GM19025 (cell line): ENCODE measurements at regions not wholly inside any gene's neighbourhood (a gene's known extent, or its start where the extent isn't known, plus 50 kb on each side); places are given as distances from the start of the nearest gene placed in this dataset.
"Not testable (repeated sequence)": the region's sequence is repeated elsewhere in the genome, so short reads cannot be mapped to it uniquely, and the experiment has no call there.

Experiments used
- ATAC-seq: cut with Tn5 transposase; IDR thresholded peaks from one replicate; pipeline ENCODE4 v1.9.1; 2021; ENCODE audit warnings: mild to moderate bottlenecking, low read depth, moderate library complexity; ENCODE audit not compliant: unreplicated experiment

DNA sequence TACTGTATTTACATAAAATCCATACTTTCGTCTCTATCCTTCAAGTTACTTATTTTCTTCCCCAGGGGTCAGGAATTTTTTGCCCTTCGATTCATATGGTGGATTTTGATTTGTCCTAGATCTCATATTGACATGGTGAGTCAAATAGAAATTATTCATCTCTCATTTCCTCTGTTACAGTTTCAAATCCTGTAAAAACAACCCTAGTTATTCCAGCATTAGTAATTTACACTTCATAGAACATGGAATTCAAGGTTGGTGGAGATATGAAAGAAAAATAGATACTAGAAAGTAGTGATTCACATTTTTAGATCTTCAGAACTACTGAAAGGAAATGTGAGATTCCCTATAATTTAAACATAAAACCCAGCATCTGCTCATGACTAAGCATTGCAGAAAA, 1331.0 kb upstream of the CDH9 start:
- no peak for ATAC-seq

DNA sequence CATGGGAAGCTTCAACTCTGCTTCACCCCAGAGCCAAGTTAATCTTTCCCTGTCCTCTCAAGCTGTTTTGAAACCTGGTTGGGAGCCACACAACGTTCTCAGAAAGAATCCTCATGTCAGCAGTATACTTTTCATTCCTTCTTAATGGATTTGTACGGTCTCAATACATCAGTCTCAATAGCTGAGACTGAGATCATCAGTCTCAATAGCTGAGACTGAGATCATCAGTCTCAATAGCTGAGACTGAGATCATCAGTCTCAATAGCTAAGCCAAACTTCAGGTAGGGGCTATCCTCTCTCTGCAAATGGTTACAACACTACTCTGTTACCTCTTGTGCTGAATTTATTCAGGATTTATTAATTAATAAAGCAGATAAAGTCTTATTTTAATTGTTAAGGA, 1317.4 kb upstream of the CDH9 start:
- ATAC-seq = no peak

DNA sequence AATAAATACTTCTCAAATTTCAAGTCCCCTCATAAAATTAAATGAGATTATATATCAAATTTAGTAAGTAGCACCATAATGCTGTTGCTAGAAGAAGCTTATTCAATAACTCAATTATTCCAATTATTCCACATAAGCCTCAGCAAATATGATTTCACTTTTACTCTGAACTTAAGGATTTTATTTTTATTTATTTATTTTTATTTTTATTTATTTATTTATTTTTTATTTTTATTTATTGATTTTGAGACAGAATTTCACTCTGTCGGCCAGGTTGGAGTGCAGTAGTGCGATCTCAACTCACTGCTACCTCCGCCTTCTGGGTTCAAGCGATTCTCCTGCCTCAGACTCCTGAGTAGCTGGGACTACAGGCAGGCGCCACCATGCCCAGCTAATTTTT, 1308.3 kb upstream of the CDH9 start:
- no peak for ATAC-seq

DNA sequence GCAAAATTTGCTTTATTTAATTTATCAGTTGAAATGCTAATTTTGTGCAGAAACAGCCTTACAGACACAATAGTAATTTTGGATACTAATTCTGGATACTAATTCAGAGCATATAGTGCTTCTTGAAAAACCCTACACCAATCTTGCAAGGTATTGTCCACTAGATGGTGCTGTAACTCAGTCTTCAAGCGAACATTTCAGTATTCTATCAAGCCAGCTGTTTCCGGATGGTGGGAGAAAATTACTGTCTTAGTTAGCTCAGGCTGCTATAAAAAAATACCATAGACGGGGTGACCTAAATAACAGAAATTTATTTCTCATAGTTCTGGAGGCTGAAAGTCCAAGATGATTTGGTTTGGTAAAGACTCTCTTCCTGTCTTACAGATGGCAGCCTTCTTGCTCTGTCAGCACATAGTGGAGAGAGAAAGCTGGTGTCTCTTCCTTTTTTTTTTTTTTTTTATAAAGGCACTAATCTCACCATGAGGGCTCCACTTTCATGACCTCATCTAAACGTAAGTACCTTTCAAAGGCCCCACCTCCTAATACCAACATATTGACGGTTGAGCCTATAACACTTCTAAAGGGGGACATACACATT, 1306.5 kb upstream of the CDH9 start:
- ATAC-seq = no peak

DNA sequence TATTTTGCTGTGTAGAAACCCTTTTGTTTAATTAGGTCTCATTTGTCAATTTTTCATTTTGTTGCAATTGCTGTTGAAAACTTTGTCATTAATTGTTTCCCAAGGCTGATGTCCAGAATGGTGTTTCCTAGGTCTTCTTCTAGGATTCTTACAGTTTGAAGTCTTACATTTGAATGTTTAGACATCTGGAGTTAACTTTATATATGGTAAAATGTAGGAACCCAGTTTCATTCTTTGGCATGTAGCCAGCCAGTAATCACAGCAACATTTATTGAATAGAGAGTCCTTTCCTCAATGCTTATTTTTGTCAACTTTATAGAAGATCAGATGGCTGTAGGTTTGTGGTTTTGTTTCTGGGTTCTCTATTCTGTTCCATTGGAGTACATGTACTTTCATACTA, 1290.8 kb upstream of the CDH9 start:
- no peak for ATAC-seq

DNA sequence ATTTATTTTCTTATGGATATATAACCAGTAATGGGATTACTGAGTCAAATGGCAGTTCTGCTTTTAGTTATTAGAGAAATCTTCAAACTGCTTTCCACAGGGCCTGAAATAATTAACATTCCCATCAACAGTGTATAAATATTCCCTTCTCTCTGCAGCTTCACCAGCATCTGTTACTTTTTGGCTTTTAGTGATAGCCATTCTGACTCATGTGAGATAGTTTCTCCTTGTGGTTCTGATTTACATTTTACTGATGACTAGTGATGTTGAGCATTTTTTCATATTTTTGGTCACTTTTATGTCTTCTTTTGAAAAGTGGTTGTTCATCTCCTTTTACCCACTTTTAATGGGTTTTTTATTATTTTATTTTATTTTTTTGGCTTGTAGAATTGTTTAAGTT, 1290.3 kb upstream of the CDH9 start:
- no peak for ATAC-seq

DNA sequence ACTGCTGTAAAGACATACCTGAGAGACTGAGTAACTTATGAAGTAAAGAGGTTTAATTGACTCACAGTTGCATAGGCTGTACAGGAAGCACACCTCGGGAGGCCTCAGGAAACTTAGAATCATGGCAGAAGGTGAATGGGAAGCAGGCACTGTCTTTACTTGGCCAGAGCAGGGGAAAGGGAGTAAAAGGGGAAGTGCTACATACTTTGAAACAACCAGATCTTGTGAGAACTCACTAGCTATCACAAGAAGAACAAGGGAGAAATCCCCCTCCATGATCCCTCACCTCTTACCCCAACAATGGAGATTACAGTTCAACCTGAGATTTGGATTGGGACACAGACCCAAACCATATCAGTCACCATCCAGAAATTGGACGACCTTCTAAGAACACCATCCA, 1285.8 kb upstream of the CDH9 start:
- no peak for ATAC-seq

DNA sequence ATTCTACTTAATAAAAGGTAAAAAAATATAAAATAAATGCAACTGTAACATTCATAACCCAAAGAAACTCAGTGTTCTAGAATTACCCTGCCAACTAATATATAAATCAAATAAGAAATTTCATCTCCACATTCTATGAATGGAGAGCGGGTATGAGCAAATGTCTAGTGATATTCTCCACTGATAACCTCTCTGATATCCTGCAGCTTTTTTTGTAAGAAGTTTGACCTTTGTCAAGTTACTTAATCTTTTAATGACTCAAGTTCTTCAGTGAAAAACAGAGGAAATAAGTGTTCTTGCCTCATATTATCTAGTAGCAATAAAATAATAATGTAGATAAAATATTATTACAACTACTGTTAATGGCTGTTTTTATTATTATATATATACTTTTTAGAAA, 1275.6 kb upstream of the CDH9 start:
- no peak for ATAC-seq

DNA sequence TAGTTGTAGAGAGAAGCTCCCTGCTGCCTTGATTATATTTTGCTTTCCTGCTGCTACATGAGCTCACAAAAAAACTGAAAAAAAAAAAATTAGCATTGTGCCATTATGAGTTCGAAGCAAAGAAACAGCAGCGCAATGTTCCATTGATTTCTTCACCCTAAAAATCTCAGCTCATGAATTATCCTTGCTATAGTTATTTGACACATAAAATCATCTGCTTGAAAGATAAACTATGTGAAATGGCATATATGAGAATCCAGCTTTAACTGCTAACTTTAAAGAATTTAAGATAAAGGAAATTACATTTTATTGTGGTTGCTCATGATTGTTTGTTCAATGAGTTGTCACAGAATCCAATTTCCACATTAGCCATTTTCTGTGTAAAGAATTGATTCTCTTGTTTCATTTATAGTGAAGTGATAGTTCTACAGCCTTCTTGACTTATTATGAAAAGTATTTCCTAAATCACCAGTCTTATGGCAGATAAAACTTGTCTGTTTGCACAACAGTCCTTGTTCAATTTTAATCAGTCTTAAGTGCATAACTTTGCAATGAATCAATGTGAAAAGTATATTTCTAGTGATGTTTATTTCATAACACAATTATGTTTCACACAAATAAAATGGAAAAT, 1275.0 kb upstream of the CDH9 start:
- no peak for ATAC-seq

DNA sequence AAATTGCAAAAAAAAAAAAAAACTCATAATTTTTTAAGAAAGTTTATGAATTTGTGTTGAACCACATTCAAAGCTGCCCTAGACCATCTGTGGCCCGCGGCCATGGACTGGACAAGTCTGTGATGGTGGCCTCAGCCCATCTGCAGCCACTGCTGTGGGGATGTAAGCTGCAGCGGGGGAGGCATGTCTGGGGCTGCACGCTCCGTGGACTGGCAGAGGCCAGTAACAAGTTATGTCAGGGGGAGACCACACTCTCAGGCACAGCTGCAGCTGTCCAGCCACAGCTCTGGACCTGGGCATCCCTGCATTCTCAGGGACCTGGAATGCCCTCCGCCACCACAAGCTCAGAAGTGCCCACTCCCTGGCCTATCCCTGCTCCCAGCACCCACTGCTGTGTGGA, 1272.3 kb upstream of the CDH9 start:
- no peak for ATAC-seq

DNA sequence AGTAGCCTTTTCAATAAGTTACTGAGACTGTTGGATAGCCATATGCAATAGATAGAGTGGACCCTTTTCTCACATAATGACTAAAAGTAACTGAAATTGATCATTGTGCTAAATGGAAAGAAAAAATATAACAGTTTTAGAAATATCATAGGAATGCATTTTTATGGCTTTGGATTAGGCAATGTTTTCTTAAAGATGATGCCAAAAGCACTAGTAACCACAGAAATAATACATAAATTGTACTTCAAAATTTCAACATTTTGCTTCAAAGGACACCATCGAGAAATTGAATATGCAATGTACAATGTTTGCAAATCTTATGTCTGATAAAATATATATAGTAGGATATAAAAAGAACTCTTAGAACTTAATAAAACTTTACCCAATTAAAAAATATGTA, 1267.5 kb upstream of the CDH9 start:
- no peak for ATAC-seq

DNA sequence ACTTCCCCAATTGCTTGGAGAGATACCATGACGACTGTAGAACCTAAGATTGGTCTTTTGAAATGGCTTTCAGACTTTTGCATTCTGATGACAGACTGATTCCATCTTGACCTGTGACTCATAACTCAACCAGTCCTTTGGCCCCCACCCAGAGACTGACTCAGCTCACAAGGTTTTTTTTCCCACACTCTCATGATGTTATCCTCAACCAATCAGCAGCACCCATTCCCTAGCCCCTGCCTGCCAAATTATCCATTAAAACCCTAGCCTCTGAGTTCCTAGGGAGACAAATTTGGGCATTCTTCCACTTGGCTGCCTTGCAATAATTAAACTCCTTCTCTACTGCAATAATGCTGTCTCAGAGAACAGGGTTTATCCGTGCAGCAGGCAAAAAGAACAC, 1263.3 kb upstream of the CDH9 start:
- ATAC-seq = no peak

DNA sequence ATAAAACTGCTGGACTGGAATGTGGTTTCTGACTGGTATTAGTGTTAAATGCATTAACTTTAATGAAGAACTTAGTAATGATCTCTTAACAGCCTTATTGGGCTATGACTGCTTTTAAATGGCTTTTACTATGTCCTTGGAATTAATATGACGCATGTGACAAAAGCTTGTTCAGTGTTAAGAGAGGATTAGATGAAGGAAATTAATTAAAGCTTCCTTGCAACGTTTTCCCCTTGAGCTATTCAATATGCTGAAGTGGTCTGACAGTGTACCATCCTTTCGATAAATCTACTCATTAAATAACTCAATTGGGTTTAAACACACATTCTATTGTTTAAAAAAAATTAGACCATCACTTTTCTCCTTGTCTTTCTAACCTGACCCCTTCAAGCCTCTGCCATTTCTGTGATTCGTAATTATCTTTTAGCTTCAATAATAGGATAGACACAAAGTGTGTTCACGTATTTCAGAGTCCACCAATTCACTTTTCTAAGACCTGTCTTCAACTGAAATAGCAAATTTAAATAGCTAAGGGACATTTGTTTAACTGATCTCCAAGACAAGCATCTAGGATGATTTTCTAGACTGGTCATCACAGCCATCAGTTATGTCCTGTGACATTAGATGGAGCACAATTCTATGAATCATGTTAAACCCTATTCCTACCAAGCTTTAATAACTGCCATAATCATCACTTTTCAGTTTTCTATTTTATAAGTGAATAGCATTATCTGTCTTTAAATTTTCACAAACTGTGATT, 1258.0 kb upstream of the CDH9 start:
- ATAC-seq = no peak

DNA sequence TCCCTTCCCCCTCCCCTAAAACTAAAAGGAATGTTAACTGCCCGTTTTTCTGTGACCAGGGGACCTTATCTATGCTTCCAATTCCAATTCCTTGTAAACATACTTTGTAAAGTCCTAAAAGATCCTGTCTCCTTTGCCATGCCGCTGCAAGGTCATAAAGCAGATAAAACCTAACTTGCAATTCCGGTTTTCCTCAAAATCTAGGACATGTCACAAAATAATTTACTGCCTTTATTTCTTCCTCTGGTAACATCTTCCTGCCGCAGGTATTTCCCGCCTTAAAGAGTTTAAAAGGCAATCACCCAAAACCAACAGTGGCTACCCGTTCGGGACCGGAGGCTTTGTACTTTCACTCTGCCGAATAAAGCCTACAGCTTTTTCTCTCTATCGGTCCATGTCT, 1248.6 kb upstream of the CDH9 start:
- ATAC-seq = not testable (repeated sequence)

DNA sequence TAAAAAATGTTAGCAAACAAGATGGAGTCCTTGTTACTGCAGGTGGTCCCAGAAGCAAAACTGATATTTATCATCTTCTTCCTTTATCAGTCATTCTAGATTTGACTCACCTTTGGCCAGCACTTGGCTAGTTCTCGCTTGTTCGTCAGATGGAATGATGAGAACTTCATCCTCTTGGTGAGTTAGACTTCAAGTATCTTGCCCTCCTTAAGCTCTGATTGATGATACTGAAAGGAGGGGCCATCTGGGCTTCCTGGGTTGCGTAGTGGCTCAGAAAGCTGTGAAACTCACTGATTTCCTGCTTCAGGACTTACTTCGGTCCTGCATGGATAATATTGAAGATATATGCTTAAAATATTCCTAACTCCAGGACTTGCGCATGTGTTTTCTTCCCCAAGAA, 1248.2 kb upstream of the CDH9 start:
- ATAC-seq = no peak

DNA sequence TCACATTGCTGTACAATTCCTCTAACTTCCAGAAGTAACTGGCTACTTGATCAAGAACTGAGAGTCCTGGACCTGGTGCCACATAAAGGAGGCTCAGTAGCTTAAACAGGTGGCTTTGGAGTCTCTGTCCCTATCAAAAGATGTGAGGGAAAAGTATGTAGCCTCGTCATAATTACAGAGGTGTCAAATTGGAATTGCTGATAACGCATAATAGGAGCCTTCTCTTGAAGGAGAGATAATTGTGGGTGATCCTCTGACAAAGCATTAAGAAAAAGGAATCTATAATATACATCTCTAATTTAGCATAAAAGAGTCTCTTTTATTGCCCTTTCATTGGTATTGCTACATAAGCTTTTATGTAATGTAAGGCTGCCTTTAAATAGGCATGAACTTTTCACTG, 1246.4 kb upstream of the CDH9 start:
- no peak for ATAC-seq

DNA sequence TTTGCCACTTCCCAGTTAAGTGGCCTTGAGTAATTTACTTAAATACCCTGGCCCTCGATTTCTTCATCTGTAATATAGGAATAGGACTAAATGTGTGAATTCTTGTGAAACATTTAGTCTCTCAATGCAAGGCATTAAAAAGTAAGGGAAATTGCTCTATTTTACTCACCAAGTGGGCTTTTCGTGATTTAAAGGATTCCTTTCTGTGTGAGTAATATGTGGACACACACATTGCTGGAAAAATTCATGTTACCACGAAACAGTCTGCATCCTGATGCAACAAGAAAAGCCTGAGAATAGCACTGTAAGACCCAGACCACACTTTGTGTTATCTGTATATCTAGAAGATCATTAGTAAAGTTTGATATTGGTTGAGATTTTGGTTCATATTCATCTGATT, 1243.0 kb upstream of the CDH9 start:
- ATAC-seq = no peak

DNA sequence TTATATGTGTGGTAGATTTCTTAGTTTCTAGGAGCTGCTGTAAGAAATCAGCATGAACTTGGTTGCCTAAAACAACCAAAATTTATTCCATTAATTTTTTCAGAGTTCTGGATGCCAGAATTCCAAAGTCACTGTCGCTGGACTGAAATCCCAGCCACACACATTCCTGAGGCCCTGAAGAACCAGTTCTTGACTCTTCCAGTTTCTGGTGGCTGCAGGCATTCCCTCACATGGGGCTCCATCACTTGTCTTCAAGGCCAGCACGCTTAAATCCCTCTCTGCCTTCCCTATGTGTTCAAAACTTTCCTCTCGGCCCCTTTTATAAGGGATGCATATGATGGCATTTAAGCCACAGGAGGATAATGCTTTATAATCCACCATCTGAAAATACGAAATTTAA, 1237.5 kb upstream of the CDH9 start:
- ATAC-seq = no peak

DNA sequence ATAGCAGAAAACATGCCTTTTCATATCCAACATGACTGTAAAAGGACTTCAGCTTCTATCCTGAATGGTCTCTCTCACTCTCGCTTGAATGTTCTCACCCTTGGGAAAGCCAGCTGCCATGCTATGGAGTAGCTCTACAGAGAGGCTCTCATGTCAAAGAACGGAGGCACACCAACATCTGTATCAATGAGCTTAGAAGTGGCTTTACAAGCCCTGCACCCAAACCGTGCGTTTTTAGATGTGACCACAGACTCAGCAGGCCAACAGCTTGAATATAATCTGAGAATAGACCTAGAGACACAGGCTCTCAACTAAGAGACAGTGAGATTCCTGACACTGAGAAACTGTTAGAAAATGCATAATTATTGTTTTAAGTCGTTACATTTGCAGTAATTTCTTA, 1231.6 kb upstream of the CDH9 start:
- ATAC-seq = no peak

DNA sequence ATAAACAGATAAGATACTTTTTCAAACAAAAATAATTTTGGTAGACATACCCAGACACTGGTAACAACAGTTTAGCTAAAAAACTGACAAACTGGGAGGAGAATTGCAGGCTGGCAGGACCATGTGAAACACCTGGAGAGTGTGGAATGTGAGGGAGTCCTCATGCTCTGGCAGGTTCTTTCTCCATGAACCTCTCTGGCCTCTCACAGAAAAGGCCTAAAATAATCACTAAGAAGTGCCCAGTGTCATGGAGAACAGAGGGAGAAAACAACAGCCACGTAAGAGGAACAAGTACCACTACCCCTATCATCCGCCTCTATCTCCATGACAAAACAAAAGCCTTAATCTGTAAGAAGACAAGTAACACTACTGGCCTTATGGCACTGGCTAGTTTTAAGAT, 1227.5 kb upstream of the CDH9 start:
- no peak for ATAC-seq

DNA sequence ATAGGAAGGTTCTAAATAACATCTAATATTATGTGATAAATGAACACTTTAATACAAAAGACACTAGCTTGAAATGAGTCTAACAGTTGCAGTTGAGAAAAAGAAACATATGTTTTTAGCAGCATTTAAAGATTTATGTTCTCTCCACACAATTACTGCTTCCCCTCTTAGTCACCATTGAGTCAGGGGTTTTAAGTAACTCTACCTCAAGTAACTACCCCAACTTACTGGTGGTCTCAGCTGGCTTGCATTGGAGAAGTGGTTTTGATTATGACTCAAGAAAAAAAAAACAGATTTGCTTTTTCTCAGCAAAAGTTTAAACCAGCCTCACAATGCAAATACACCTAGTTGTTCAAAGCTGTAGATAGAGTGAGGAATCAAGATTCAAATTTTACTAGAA, 1216.5 kb upstream of the CDH9 start:
- ATAC-seq = no peak

DNA sequence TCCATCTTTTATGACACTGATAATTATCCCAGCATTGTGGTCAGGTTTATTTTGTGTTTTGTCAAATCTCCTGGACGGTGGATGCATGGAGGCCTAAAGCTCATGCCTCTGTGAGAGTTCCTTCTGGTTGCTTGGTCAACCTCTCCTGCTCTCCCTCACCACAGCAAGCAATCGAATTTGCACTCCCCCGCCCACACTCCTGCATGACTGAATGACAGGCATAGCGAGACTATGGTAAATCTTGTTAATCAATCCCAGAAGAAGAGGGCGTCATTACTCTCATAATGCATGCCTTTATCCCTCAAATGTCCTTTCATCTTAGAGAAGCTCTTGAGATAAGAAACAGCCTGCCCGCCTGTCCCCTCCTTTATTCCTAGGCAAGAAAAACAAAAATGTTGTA, 1215.0 kb upstream of the CDH9 start:
- no peak for ATAC-seq
